Heart right ventricle (tissue), 16 donors: ENCODE measurements at regions not wholly inside any gene's neighbourhood (a gene's known extent, or its start where the extent isn't known, plus 50 kb on each side); places are given as distances from the start of the nearest gene placed in this dataset.

ENCODE experiments used
- ATAC-seq, 8 donors: fragments of 200-7000 bp; cut with Tn5 transposase; one replicate each; pipeline ENCODE4 v1.9.1; 2020; ENCODE audit warnings: mild to moderate bottlenecking in 8 of 8, moderate library complexity in 8 of 8, moderate number of reproducible peaks in 1 of 8
- DNase-seq, 2 donors: peaks; one replicate each; pipeline ENCODE4 v3.0.0-alpha.2; 2020
- H3K27ac ChIP-seq, 10 donors: fragments of 200-600 bp; sonication (generic) in 2 of 10; one replicate each; pipeline versions ENCODE4 v1.5.0 to v1.8.0; 2020 to 2022; ENCODE audit warnings: mild to moderate bottlenecking in 3 of 10
- H3K27me3 ChIP-seq, 7 donors: fragments of 200-600 bp; one replicate each; pipeline ENCODE4 v1.8.0; 2021 to 2022; ENCODE audit warnings: mild to moderate bottlenecking in 2 of 7
- H3K36me3 ChIP-seq, 9 donors: fragments of 200-600 bp; sonication (generic) in 1 of 9; one replicate each; pipeline versions ENCODE4 v1.5.0 to v1.8.0; 2020 to 2022; ENCODE audit warnings: mild to moderate bottlenecking in 2 of 9
- H3K4me1 ChIP-seq, 9 donors: fragments of 200-600 bp; sonication (generic) in 1 of 9; one replicate each; pipeline versions ENCODE4 v1.5.0 to v1.8.0; 2020 to 2022; ENCODE audit warnings: mild to moderate bottlenecking in 4 of 9
- H3K4me3 ChIP-seq, 10 donors: fragments of 200-600 bp; sonication (generic) in 2 of 10; one replicate each; pipeline versions ENCODE4 v1.5.0 to v1.8.0; 2020 to 2022; ENCODE audit warnings: mild to moderate bottlenecking in 7 of 10, moderate library complexity in 2 of 10
- H3K9me3 ChIP-seq, 11 donors: fragments of 200-600 bp in 10 of 11; sonication (generic) in 2 of 11; one replicate each; pipeline versions ENCODE4 v1.5.0 to v1.8.0; 2013 to 2022; ENCODE audit warnings: mild to moderate bottlenecking in 2 of 11, control low read depth in 1 of 11, moderate library complexity in 1 of 11
- WGBS, 2 donors: extraction: QIAGEN DNeasy Blood & Tissue Kit; methylation state at CpG; one replicate each; pipeline ENCODE4 v1.1.7; 2013; ENCODE audit warnings: inconsistent platforms in 1 of 2; 5-methylcytosine and 5-hydroxymethylcytosine counted together
- intact Hi-C, 10 donors: fragments of 100-400 bp; cut with DNase I; formaldehyde crosslinking; loops; one replicate each; pipeline versions ENCODE4 v1.11.1 to v1.14.2; 2022
- TF ChIP-seq, protein P1 (sequence below), 9 donors: fragments of 200-600 bp; sonication (generic) in 2 of 9; IDR thresholded peaks; one replicate each; pipeline versions ENCODE4 v1.5.0 to v1.8.0; 2021 to 2022; ENCODE audit warnings: antibody characterized with exemption in 9 of 9, mild to moderate bottlenecking in 5 of 9, moderate library complexity in 1 of 9
- donor health status: Arrhythmogenic right ventricular cardiomyopathy.
- donor health status: ischemic (EF 13 %, LVEDD 7.1; RV severe dilation, severe dysfunction).
- donor health status: healthy with polysubstance abuse.
- donor health status: DM: no; HTN: yes; CAD: no.
- donor health status: DM: no; HTN: no; CAD: no.
- donor health status: ischemic (EF 25% LVEDD 6.9; RV normal size, moderate dysfunction).
- donor health status: ischemic (EF 25% LVEDD 5.7; RV mildly dilated, moderate dysfunction).
- donor health status: healthy.
- donor health status: DM: yes; HTN: yes; CAD: no.
- donor health status: Ischemic cardiomyopathy.
- donor health status: ischemic (EF 35%, LVEDD 5.7; RV mildly dilated, moderate dysfunction).
- donor health status: nonischemic (EF 11% LVEDD 7.7; RV severe dilation, severe dysfunction).
- donor health status: DM: yes; HTN: yes; CAD: no.
- donor health status: PGD.
- donor health status: ischemic (EF 29% LVEDD 5.4; RV normal size, mild dysfunction).
- donor health status: nonischemic (EF 23%, LVEDD 6.1; RV moderate dilation, normal function).

GRCh38 chr16:5510819-5511370, 413.3 kb upstream of the EEF2KMT start:
- DNase-seq (no peak), ATAC-seq (no peak)
- TF ChIP-seq, protein P1, sequence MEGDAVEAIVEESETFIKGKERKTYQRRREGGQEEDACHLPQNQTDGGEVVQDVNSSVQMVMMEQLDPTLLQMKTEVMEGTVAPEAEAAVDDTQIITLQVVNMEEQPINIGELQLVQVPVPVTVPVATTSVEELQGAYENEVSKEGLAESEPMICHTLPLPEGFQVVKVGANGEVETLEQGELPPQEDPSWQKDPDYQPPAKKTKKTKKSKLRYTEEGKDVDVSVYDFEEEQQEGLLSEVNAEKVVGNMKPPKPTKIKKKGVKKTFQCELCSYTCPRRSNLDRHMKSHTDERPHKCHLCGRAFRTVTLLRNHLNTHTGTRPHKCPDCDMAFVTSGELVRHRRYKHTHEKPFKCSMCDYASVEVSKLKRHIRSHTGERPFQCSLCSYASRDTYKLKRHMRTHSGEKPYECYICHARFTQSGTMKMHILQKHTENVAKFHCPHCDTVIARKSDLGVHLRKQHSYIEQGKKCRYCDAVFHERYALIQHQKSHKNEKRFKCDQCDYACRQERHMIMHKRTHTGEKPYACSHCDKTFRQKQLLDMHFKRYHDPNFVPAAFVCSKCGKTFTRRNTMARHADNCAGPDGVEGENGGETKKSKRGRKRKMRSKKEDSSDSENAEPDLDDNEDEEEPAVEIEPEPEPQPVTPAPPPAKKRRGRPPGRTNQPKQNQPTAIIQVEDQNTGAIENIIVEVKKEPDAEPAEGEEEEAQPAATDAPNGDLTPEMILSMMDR (IDR thresholded peaks at IDR 0.05): no peak
- Histone ChIP-seq H3K4me1 (no peaks in the 10 kb centered on the region), H3K27ac (no peak overlapping the region), H3K4me3 (no peak overlapping the region), H3K27me3 (peaks cover 0 to 17% (median 6%) of the 10 kb centered on the region in 7 donors), H3K36me3 (no peaks in the 10 kb centered on the region), H3K9me3 (peaks cover 0 to 5% (median 0%) of the 10 kb centered on the region in 11 donors)
- 29 to 34% methylated on average over 5 of the region's 5 CpGs for WGBS, 2 donors
- intact Hi-C loops: no loop called here

DNA sequence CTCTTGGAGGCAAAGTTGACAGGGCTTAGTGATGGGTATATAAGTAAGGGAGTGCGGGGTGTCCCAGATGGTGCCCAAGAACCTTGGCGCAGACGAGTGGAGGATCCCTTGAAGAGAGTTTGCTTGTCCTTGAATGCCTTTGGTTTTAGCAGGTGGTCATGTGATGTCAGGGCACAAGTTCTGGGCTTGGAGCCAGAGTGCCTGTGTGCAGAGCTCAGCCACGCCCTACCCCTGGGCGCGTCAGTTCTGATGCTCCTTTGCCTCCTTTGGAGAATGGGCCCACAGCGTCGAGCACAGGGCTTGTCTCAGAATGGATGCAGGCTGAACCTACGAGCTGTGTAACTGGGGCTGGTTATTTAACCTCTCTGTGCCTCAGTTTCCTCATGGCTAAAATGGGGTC, 412.2 kb upstream of the EEF2KMT start:
- H3K36me3 ChIP-seq: no peaks in the 10 kb centered on the region
- H3K9me3 ChIP-seq: no peaks in the 10 kb centered on the region
- intact Hi-C loops: loop anchor here in 2 of 10 donors (10.0 kb wide), 3 partner anchors 65 to 1135 kb away; no protein-coding TSS in a partner anchor
- peaks cover 0 to 17% (median 6%) of the 10 kb centered on the region in 7 donors for H3K27me3 ChIP-seq
- ATAC-seq: no peak
- no peaks in the 10 kb centered on the region for H3K4me1 ChIP-seq
- TF ChIP-seq, protein P1 (IDR thresholded peaks at IDR 0.05): no peak
- no peak overlapping the region for H3K4me3 ChIP-seq
- WGBS, 2 donors: 85 to 90% methylated on average over 9 of the region's 9 CpGs
- no peak overlapping the region for H3K27ac ChIP-seq
- no peak for DNase-seq

DNA sequence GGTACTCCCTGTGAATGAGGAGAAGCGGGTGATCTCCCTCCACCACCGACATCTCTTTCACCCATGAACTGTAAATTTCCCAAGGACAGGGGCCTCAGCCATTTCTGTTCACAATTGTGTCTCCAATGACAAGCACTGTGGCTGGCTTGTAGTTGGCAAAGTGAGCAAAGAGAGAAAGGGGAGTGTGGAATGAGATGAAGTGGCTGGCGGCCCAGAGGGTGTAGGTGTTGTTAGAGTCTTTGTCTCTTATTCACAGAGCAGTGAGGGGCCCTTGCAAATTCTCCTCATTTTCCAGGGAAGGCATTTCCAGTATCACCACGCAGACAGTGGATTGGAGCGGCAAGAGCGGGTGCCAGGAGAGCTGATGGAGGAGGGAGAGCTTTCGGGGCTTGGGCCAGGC, 411.7 kb upstream of the EEF2KMT start:
- ATAC-seq: no peak
- intact Hi-C loops: loop anchor here in 2 of 10 donors (10.0 kb wide), 3 partner anchors 65 to 1135 kb away; no protein-coding TSS in a partner anchor
- TF ChIP-seq, protein P1 (IDR thresholded peaks at IDR 0.05): no peak
- WGBS, 2 donors: 77 to 84% methylated on average over 7 of the region's 7 CpGs
- DNase-seq: no peak
- Histone ChIP-seq H3K4me1 (no peaks in the 10 kb centered on the region), H3K27ac (no peak overlapping the region), H3K36me3 (no peaks in the 10 kb centered on the region), H3K9me3 (no peaks in the 10 kb centered on the region), H3K4me3 (no peak overlapping the region), H3K27me3 (peaks cover 0 to 17% (median 6%) of the 10 kb centered on the region in 7 donors)

DNA sequence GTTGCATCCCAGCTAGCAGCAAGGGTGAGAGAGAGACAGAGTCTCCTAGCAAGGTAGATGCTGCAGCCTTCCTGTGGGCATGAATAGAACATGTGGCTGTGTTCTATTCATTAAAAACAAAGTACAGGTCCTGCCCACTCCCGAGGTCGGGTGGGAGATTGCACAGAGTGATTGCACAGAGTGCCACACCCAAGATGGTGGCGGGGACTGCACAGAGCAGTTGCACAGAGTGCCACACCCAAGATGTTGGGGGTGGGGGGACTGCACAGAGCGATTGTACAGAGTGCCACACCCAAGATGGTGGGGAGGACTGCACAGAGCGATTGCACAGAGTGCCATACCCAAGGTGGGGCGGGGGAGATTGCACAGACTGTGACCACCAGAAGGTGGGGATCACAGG, 410.8 kb upstream of the EEF2KMT start:
- 75 to 79% methylated on average over 6 of the region's 6 CpGs for WGBS, 2 donors
- no peaks in the 10 kb centered on the region for H3K9me3 ChIP-seq
- peaks cover 0 to 17% (median 6%) of the 10 kb centered on the region in 7 donors for H3K27me3 ChIP-seq
- no peak overlapping the region for H3K4me3 ChIP-seq
- TF ChIP-seq, protein P1 (IDR thresholded peaks at IDR 0.05): no peak
- DNase-seq (no peak), ATAC-seq (no peak)
- no peaks in the 10 kb centered on the region for H3K4me1 ChIP-seq
- no peak overlapping the region for H3K27ac ChIP-seq
- intact Hi-C loops: loop anchor here in 2 of 10 donors (10.0 kb wide), 3 partner anchors 64 to 1136 kb away; no protein-coding TSS in a partner anchor
- no peaks in the 10 kb centered on the region for H3K36me3 ChIP-seq
